ENCODE measurements at regions not wholly inside any gene's neighbourhood (a gene's known extent, or its start where the extent isn't known, plus 50 kb on each side); places are given as distances from the start of the nearest gene placed in this dataset.

DNA sequence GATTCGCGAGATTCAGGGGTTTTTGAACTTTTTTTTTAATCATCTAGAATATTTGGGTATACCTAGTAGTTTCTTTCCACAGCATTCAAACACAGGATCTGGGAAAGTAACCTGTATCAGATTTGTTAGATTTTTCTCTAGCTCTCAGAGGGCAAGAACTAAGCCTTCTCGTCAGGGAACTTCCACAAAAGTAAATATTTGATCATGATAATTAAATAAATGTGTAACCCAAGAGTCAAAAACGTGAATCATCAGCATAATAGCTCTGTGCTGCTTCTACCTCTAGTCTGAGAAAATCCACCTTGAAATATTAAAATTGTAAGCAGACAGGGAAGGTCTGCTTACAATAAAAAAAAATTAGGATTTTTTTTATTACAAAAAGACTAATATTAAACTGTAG, 225.7 kb upstream of the SPOPL start:
- H3K9me3 Mint-ChIP-seq: peaks cover 0 to 6% (median 1%) of the 10 kb centered on the region in 7 donors

DNA sequence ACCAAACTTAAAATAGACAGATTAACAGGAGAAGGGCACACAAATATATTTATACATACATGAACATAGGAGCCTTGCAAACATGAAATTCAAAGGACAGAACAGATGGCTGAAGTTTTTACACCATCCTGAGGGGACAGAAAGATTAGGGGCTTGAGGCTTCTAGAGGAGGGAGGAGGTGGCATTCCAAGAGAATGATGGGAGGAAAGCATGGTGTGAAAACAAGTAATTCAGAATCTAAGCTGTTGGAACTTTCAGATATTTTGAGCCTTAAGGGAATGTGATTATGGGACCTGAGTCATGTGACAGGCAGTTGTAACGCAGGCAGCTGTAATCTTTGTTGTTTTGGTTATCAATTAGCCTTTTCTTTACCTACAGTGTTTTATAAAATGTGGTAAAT, 225.2 kb upstream of the SPOPL start:
- DNase-seq: no peak
- no peak overlapping the region for H3K4me3 Mint-ChIP-seq
- no peaks in the 10 kb centered on the region for H4K20me1 ChIP-seq (ENCODE audit: insufficient read depth, low read length)
- no peak overlapping the region for H3K4me2 ChIP-seq (replicated peaks; ENCODE audit: extremely low read depth, low read length, poor library complexity, severe bottlenecking)
- peaks cover 0 to 6% (median 1%) of the 10 kb centered on the region in 7 donors for H3K9me3 Mint-ChIP-seq
- H3K27me3 ChIP-seq (ENCODE audit: control insufficient read depth in 2 of 2, insufficient read depth in 2 of 2, low read length in 2 of 2): no peaks in the 10 kb centered on the region
- H3K27ac Mint-ChIP-seq: no peak overlapping the region
- H3K79me2 ChIP-seq (ENCODE audit: insufficient read depth, low read length): no peaks in the 10 kb centered on the region
- H3K4me1 ChIP-seq (ENCODE audit: control insufficient read depth in 1 of 2, insufficient read depth in 2 of 2, low read length in 2 of 2): no peaks in the 10 kb centered on the region
- H3K36me3 ChIP-seq (replicated peaks in 1 of 2; ENCODE audit: control insufficient read depth in 1 of 2, insufficient read depth in 2 of 2, low read length in 2 of 2): no peaks in the 10 kb centered on the region
- no peaks in the 10 kb centered on the region for H3K9me3 ChIP-seq (replicated peaks in 1 of 2; ENCODE audit: control insufficient read depth in 1 of 2, insufficient read depth in 1 of 2, low read length in 2 of 2)
- H3K4me3 ChIP-seq (replicated peaks in 1 of 3; ENCODE audit: low read depth in 2 of 3, low read length in 3 of 3): no peak overlapping the region
- H3K36me3 Mint-ChIP-seq: no peaks in the 10 kb centered on the region
- H3K4me1 Mint-ChIP-seq: no peaks in the 10 kb centered on the region
- no peak overlapping the region for H3K27ac ChIP-seq (ENCODE audit: low read depth in 1 of 2, low read length in 2 of 2)
- H3K27me3 Mint-ChIP-seq (ENCODE audit: low read depth in 3 of 3): no peaks in the 10 kb centered on the region
- TF ChIP-seq, protein P1, sequence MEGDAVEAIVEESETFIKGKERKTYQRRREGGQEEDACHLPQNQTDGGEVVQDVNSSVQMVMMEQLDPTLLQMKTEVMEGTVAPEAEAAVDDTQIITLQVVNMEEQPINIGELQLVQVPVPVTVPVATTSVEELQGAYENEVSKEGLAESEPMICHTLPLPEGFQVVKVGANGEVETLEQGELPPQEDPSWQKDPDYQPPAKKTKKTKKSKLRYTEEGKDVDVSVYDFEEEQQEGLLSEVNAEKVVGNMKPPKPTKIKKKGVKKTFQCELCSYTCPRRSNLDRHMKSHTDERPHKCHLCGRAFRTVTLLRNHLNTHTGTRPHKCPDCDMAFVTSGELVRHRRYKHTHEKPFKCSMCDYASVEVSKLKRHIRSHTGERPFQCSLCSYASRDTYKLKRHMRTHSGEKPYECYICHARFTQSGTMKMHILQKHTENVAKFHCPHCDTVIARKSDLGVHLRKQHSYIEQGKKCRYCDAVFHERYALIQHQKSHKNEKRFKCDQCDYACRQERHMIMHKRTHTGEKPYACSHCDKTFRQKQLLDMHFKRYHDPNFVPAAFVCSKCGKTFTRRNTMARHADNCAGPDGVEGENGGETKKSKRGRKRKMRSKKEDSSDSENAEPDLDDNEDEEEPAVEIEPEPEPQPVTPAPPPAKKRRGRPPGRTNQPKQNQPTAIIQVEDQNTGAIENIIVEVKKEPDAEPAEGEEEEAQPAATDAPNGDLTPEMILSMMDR (IDR thresholded peaks at IDR 0.05): no peak
- intact Hi-C loops (cut with micrococcal nuclease): no loop called here
- no peak overlapping the region for H2AFZ ChIP-seq (ENCODE audit: insufficient read depth, low read depth, low read length, poor library complexity, severe bottlenecking)
- H3K9ac ChIP-seq (ENCODE audit: insufficient read depth, low read length, poor library complexity, severe bottlenecking): no peak overlapping the region
- no CpG with 5 or more reads among the region's 1 CpG for WGBS (ENCODE audit: insufficient coverage)

More for the DNA sequence above, 225.7 kb upstream of the SPOPL start:
- intact Hi-C loops (cut with micrococcal nuclease): no loop called here
- no peak overlapping the region for H3K27ac ChIP-seq (ENCODE audit: low read depth in 1 of 2, low read length in 2 of 2)
- no peaks in the 10 kb centered on the region for H3K36me3 Mint-ChIP-seq
- no peaks in the 10 kb centered on the region for H3K27me3 Mint-ChIP-seq (ENCODE audit: low read depth in 3 of 3)
- no peaks in the 10 kb centered on the region for H4K20me1 ChIP-seq (ENCODE audit: insufficient read depth, low read length)
- H3K4me3 Mint-ChIP-seq: no peak overlapping the region
- H3K4me1 ChIP-seq (ENCODE audit: control insufficient read depth in 1 of 2, insufficient read depth in 2 of 2, low read length in 2 of 2): no peaks in the 10 kb centered on the region
- H3K4me3 ChIP-seq (replicated peaks in 1 of 3; ENCODE audit: low read depth in 2 of 3, low read length in 3 of 3): no peak overlapping the region
- no peak overlapping the region for H2AFZ ChIP-seq (ENCODE audit: insufficient read depth, low read depth, low read length, poor library complexity, severe bottlenecking)
- H3K36me3 ChIP-seq (replicated peaks in 1 of 2; ENCODE audit: control insufficient read depth in 1 of 2, insufficient read depth in 2 of 2, low read length in 2 of 2): no peaks in the 10 kb centered on the region
- H3K27ac Mint-ChIP-seq: no peak overlapping the region
- no peak overlapping the region for H3K4me2 ChIP-seq (replicated peaks; ENCODE audit: extremely low read depth, low read length, poor library complexity, severe bottlenecking)
- no peaks in the 10 kb centered on the region for H3K79me2 ChIP-seq (ENCODE audit: insufficient read depth, low read length)
- TF ChIP-seq, protein P1 (IDR thresholded peaks at IDR 0.05): no peak
- no peaks in the 10 kb centered on the region for H3K4me1 Mint-ChIP-seq
- no peak for DNase-seq
- H3K27me3 ChIP-seq (ENCODE audit: control insufficient read depth in 2 of 2, insufficient read depth in 2 of 2, low read length in 2 of 2): no peaks in the 10 kb centered on the region
- H3K9me3 ChIP-seq (replicated peaks in 1 of 2; ENCODE audit: control insufficient read depth in 1 of 2, insufficient read depth in 1 of 2, low read length in 2 of 2): no peaks in the 10 kb centered on the region
- WGBS (ENCODE audit: insufficient coverage): no CpG with 5 or more reads among the region's 4 CpGs
- H3K9ac ChIP-seq (ENCODE audit: insufficient read depth, low read length, poor library complexity, severe bottlenecking): no peak overlapping the region

Data from CD14-positive monocyte (primary cell).